Nephron (organoid): ENCODE measurements at regions not wholly inside any gene's neighbourhood (a gene's known extent, or its start where the extent isn't known, plus 50 kb on each side); places are given as distances from the start of the nearest gene placed in this dataset.

Experiments
- H3K27ac Mint-ChIP-seq, 3 experiments: 2 replicates each; pipeline ENCODE4 v1.8.0; 2020; ENCODE audit warnings: mixed read lengths in 3 of 3, mild to moderate bottlenecking in 2 of 3, moderate library complexity in 1 of 3
- H3K27me3 Mint-ChIP-seq: 2 replicates; pipeline ENCODE4 v1.8.0; 2021; ENCODE audit warnings: low read depth, mild to moderate bottlenecking, moderate library complexity, mixed read lengths
- H3K36me3 Mint-ChIP-seq: 2 replicates; pipeline ENCODE4 v1.8.0; 2020; ENCODE audit warnings: low read depth, mixed read lengths
- H3K4me1 Mint-ChIP-seq: 2 replicates; pipeline ENCODE4 v1.8.0; 2020; ENCODE audit warnings: mixed read lengths
- H3K4me3 Mint-ChIP-seq, 3 experiments: 2 replicates each; pipeline ENCODE4 v1.8.0; 2020; ENCODE audit warnings: mild to moderate bottlenecking in 3 of 3, mixed read lengths in 3 of 3, moderate library complexity in 2 of 3
- H3K9me3 Mint-ChIP-seq: 2 replicates; pipeline ENCODE4 v1.8.0; 2020; ENCODE audit warnings: mixed read lengths
- CTCF ChIP-seq, 3 experiments: fragments of 200-600 bp; sonication (generic); IDR thresholded peaks; one replicate each; pipeline ENCODE4 v1.5.0; 2021; ENCODE audit warnings: antibody characterized with exemption in 3 of 3; ENCODE audit not compliant: unreplicated experiment in 3 of 3

GRCh38 chr13:64871742-64872141 lies 2358.4 kb downstream of the PCDH9 start:
- H3K27ac Mint-ChIP-seq = no peak overlapping the region
- no peak overlapping the region for H3K4me3 Mint-ChIP-seq
- H3K36me3 Mint-ChIP-seq = no peaks in the 10 kb centered on the region
- no peak for TF ChIP-seq CTCF (IDR thresholded peaks at IDR 0.05; ENCODE audit: unreplicated experiment in 3 of 3)
- H3K4me1 Mint-ChIP-seq = no peaks in the 10 kb centered on the region
- H3K9me3 Mint-ChIP-seq = peaks cover 4% of the 10 kb centered on the region
- no peaks in the 10 kb centered on the region for H3K27me3 Mint-ChIP-seq

GRCh38 chr13:64869539-64869938 lies 2360.6 kb downstream of the PCDH9 start:
- no peak for TF ChIP-seq CTCF (IDR thresholded peaks at IDR 0.05; ENCODE audit: unreplicated experiment in 3 of 3)
- no peak overlapping the region for H3K27ac Mint-ChIP-seq
- H3K4me1 Mint-ChIP-seq = peaks cover 4% of the 10 kb centered on the region
- H3K4me3 Mint-ChIP-seq = no peak overlapping the region
- peaks cover 4% of the 10 kb centered on the region for H3K9me3 Mint-ChIP-seq
- H3K27me3 Mint-ChIP-seq = no peaks in the 10 kb centered on the region
- H3K36me3 Mint-ChIP-seq = no peaks in the 10 kb centered on the region

GRCh38 chr13:64867856-64868255 lies 2362.3 kb downstream of the PCDH9 start:
- Mint-ChIP-seq H3K9me3 (peaks cover 13% of the 10 kb centered on the region), H3K4me3 (no peak overlapping the region), H3K36me3 (no peaks in the 10 kb centered on the region), H3K4me1 (peaks cover 4% of the 10 kb centered on the region), H3K27me3 (no peaks in the 10 kb centered on the region), H3K27ac (no peak overlapping the region)
- TF ChIP-seq CTCF (IDR thresholded peaks at IDR 0.05; ENCODE audit: unreplicated experiment in 3 of 3) = no peak

- Mint-ChIP-seq H3K4me1 (peaks cover 4% of the 10 kb centered on the region), H3K36me3 (no peaks in the 10 kb centered on the region), H3K9me3 (peaks cover 12% of the 10 kb centered on the region), H3K4me3 (no peak overlapping the region), H3K27me3 (no peaks in the 10 kb centered on the region), H3K27ac (no peak overlapping the region)
- no peak for TF ChIP-seq CTCF (IDR thresholded peaks at IDR 0.05; ENCODE audit: unreplicated experiment in 3 of 3)
Measured at GRCh38 chr13:64866331-64866730, 2363.8 kb downstream of the PCDH9 start.

- peaks cover 7% of the 10 kb centered on the region for H3K9me3 Mint-ChIP-seq
- no peak overlapping the region for H3K4me3 Mint-ChIP-seq
- TF ChIP-seq CTCF (IDR thresholded peaks at IDR 0.05; ENCODE audit: unreplicated experiment in 3 of 3) = no peak
- no peaks in the 10 kb centered on the region for H3K27me3 Mint-ChIP-seq
- no peak overlapping the region for H3K27ac Mint-ChIP-seq
- H3K4me1 Mint-ChIP-seq = no peaks in the 10 kb centered on the region
- no peaks in the 10 kb centered on the region for H3K36me3 Mint-ChIP-seq
Measured at GRCh38 chr13:64855506-64855905, 2374.6 kb downstream of the PCDH9 start.

GRCh38 chr13:64850017-64850416 lies 2380.1 kb downstream of the PCDH9 start:
- no peak for TF ChIP-seq CTCF (IDR thresholded peaks at IDR 0.05; ENCODE audit: unreplicated experiment in 3 of 3)
- Mint-ChIP-seq H3K27me3 (no peaks in the 10 kb centered on the region), H3K9me3 (peaks cover 2% of the 10 kb centered on the region), H3K4me3 (no peak overlapping the region), H3K4me1 (no peaks in the 10 kb centered on the region), H3K27ac (no peak overlapping the region), H3K36me3 (no peaks in the 10 kb centered on the region)
